ENCODE measurements at regions not wholly inside any gene's neighbourhood (a gene's known extent, or its start where the extent isn't known, plus 50 kb on each side); places are given as distances from the start of the nearest gene placed in this dataset.

- Histone ChIP-seq H3K27me3 (peaks cover 0 to 49% (median 12%) of the 10 kb centered on the region in 7 donors), H3K36me3 (no peaks in the 10 kb centered on the region), H3K4me3 (no peak overlapping the region), H3K9me3 (no peaks in the 10 kb centered on the region), H3K4me1 (no peaks in the 10 kb centered on the region), H3K27ac (no peak overlapping the region)
- 47 to 61% methylated on average over 5 of the region's 5 CpGs for WGBS, 2 donors
- TF ChIP-seq CTCF (IDR thresholded peaks at IDR 0.05): no peak
- ATAC-seq (no peak), DNase-seq (no peak)
- intact Hi-C loops (cut with DNase I): no loop called here
Measured at GRCh38 chr1:5365751-5366150, 626.5 kb downstream of the NPHP4 start.

GRCh38 chr1:5364591-5364990, 627.6 kb downstream of the NPHP4 start:
- no peaks in the 10 kb centered on the region for H3K9me3 ChIP-seq
- DNase-seq (no peak), ATAC-seq (no peak)
- intact Hi-C loops (cut with DNase I): no loop called here
- H3K36me3 ChIP-seq: no peaks in the 10 kb centered on the region
- H3K4me3 ChIP-seq: no peak overlapping the region
- 82 to 85% methylated on average over 6 of the region's 6 CpGs for WGBS, 2 donors
- H3K27me3 ChIP-seq: peaks cover 0 to 49% (median 12%) of the 10 kb centered on the region in 7 donors
- no peaks in the 10 kb centered on the region for H3K4me1 ChIP-seq
- H3K27ac ChIP-seq: no peak overlapping the region
- no peak for TF ChIP-seq CTCF (IDR thresholded peaks at IDR 0.05)

- H3K36me3 ChIP-seq: no peaks in the 10 kb centered on the region
- DNase-seq (no peak), ATAC-seq (no peak)
- no peak overlapping the region for H3K27ac ChIP-seq
- TF ChIP-seq CTCF (IDR thresholded peaks at IDR 0.05): no peak
- WGBS, 2 donors: 73 to 76% methylated on average over 3 of the region's 3 CpGs
- H3K4me1 ChIP-seq: no peaks in the 10 kb centered on the region
- H3K9me3 ChIP-seq: peaks cover 0 to 59% (median 17%) of the 10 kb centered on the region in 11 donors
- H3K27me3 ChIP-seq: peaks cover 0 to 12% (median under 1%) of the 10 kb centered on the region in 7 donors
- intact Hi-C loops (cut with DNase I): no loop called here
- H3K4me3 ChIP-seq: no peak overlapping the region
Measured at GRCh38 chr1:5354681-5355080, 637.5 kb downstream of the NPHP4 start.

- WGBS, 2 donors: 67 to 71% methylated on average over 4 of the region's 4 CpGs
- Histone ChIP-seq H3K36me3 (no peaks in the 10 kb centered on the region), H3K4me3 (no peak overlapping the region), H3K9me3 (peaks cover 0 to 37% (median 6%) of the 10 kb centered on the region in 11 donors), H3K27me3 (peaks cover 0 to 17% (median 3%) of the 10 kb centered on the region in 7 donors), H3K4me1 (no peaks in the 10 kb centered on the region), H3K27ac (no peak overlapping the region)
- intact Hi-C loops (cut with DNase I): no loop called here
- TF ChIP-seq CTCF (IDR thresholded peaks at IDR 0.05): no peak
- DNase-seq (no peak), ATAC-seq (no peak)
Measured at GRCh38 chr1:5351366-5351765, 640.9 kb downstream of the NPHP4 start.

All from heart right ventricle (tissue), 16 donors.